NCI-H2107 (cell line): ENCODE measurements at regions not wholly inside any gene's neighbourhood (a gene's known extent, or its start where the extent isn't known, plus 50 kb on each side); places are given as distances from the start of the nearest gene placed in this dataset.
"Not testable (repeated sequence)": the region's sequence is repeated elsewhere in the genome, so short reads cannot be mapped to it uniquely, and the experiment has no call there.

Experiments used
- DNase-seq: peaks from one replicate; lab custom pipeline; 2025; lab: John Stamatoyannopoulos, UW

DNA sequence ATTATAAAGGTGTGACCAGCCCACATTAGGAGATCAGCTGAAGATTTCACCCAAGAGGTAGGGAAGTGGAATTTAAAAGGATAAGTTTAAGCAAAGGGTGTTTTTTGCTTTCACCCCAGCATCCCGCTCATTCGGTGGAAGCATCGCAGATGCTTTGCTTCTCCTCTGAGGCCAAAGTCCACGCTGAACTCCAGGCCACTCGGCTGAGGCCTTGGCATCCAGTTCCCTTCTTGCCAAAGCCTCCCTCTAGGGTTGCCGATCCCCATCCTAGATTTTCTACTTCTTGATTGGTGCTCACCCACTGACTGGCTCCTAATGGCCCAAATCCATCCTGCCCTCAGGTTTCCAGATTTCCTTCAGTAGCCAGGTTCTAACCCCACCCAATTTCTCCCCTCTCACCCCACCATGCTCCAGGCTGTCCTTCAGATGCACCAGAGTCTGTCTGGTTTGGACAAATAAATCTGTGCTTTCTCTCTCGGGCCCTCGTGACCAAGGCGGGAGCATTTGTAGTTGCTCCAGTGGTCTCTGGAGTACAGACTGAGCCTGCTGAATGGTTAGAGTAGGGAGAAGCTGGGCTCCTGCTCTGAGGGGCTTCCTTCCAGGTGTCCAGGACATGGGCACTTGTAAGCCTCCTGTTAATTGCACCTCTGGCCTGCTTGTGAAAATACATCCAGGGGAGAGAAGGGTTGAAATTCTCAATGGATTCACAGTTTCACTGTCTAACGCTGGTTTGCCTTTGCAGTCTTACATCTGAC, 193.2 kb downstream of the C1orf94 start:
- DNase-seq, result no peak

DNA sequence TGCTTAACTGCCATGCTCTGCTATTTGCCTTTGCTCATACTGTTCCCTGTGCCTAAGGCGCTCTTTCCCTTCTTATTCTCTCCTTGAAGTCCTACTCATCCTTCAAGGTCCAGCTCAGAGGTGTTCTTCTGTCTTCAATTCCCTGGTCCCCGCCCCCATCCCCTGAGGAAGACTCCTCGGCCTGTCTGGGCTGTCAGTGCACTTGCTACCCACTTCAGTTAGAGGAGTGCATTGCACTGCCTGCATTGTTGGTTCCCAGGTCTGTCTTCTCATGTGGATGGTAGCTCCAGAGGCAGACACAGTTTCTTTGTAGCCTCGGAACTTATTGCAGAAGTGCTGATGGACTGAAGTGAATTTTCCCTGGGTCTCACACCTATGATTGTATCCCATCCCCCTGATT, 194.0 kb downstream of the C1orf94 start:
- DNase-seq, result no peak

DNA sequence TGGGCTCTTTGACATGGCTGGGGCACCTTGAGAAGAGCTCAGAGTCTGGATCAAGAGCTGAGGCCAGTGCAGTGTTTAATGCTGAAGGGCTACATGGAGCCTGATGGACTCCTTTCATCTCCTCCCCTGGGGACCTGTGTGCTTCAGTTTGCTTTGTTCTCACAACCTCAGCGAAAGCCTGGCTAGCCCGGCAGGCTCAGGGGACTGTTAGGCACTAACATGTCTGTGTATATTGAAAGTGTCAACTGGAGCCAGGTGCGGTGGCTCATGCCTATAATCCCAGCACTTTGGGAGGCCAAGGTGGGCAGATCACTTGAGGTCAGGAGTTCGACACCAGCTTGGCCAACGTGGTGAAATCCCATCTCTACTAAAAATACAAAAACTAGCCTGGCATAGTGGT, 194.5 kb downstream of the C1orf94 start:
- not testable (repeated sequence) for DNase-seq

DNA sequence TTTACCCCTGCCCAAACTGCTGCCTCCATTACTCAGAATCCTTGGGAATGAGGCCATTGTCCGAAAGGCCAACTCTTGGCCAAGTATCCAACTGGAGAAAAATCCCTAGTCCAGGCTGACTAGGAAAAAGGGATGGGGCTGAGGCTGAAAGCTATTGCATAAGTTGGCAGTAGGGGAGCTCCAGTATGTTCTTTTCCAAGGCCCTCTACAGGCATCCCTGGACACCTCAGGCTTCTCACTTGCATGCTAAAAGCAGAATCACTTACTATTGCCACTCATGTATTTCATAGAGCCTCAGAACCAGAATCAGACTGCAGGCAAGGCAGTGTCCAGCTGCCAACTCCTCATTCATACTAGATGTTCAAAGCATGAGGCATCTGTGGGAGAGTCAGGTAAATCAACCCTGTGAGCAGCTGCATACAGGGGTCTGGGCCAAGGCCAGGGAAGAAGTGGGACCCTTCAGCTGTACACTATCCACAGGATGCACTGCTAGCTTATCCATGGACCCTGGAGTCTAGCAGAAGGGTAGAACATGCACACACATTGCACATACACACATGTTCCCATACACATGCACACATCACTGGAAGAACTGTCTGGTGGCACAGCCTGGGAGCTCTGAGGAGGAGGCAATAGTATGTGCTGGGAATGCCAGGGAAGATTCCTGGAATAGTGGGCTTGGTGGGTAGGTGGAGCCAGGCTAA, 195.3 kb downstream of the C1orf94 start:
- DNase-seq, result no peak

DNA sequence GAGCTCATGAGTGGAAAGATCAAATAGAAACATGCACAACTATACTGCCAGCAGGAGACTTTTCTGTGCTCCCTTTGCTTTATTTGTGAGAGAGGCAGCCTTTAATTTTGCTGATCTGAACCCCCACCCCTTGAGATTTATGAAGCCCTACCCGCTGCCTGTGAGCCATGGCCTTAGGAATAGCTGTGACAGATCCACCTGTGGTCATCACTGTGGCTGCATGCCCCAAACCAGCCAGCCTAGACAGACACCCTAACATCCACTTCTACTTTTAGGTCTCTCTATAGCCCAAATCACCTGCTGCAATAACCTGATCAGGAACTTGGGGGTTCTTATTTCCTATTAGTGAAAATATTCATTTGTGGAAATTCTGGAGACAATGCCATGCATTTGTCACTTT, 196.2 kb downstream of the C1orf94 start:
- no peak for DNase-seq

DNA sequence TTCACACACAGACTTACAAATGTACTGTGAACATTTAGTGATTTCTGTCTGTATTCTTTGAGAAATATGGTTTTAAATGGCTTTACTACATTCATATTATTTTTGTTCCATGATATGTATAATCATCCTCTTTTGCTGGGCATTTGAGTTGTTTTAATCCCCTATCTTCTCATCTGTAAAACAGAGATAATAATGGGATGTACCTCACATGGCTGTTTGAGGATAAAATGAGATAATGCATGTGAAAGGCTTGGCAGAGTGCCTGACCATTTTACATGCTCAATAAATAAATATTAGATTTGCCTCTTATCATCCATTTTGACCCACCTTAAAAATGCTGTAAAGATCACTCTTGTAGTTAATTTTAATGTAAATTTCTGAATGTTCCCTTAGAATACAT, 197.2 kb downstream of the C1orf94 start:
- no peak for DNase-seq

DNA sequence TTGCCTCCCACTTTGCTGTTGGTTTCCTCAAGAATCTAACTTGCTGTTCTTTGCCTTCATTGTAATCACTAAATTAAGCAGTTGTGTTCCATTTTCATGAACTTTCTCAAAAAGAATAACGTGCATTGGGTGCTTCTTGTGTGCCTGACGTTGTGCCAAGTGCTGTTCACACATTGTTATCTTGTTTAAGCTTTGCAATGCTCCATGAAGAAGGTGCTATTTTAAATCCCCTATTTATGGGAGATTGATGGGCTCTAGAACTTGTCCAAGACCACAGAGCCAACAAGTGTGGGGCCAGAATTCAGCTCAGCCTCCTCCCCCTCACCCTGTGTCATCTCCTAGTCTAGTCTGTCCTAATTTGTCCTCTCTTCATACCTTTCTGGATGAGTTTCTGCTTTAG, 199.8 kb downstream of the C1orf94 start:
- no peak for DNase-seq

DNA sequence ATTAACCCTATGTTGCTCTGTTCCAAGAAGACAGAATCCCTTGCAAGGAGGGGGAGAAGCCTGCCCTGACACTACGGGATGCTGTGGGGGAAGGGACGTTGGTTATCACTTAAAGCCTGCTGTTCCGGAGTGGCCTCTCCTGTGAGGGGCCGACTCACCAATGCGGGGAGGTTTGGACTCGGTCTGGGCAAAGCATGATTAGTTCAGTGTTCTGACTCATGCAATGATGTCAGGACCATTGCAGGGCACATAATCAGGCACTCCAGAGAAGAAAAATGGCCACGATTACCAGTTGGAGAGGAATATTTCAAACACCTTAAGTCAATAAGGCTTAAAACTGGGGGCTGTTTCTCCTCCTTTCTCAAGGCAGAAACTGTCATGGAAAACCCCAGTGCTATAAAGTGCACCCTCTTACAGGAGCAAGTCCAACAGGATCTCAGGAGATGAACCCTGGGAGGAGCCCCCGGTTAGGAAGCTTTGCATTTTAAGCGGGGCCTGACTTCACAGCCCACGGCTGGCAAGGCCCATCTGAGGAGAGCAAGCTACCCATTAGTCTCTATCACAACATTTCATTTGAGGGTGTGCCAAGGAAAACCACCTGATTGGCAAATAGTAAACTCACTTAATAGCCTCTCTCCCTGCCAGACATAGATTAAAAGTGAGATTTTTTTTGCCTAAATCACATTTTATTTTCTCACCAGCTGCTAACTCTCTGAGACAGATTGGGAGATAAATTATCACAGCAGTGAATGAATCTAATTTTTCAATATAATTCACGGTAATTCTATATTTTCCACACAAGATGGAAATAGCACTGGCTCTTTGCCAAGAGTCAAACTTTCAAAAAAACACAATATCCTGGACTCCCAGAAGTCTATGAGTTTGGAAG, 202.5 kb downstream of the C1orf94 start:
- no peak for DNase-seq

DNA sequence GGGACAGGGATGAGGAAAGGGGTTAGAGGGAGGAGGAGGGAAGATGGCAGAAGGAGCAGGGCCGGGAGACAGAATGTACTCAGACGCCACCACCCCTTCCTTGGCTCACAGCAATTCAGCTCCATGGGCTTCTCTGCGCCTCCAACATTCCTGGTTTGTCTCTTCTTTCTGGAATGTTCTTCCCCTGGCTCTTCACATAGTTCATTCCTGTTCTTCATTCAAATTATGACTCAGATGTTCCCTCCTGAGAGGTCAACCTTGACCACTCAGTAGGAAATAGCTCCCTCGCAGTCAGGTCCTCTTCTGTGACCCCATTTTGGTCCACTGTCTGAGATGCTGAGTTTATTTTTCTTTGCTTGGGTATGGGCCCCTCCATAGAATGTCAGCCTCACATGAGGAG, 203.2 kb downstream of the C1orf94 start:
- DNase-seq, result no peak

DNA sequence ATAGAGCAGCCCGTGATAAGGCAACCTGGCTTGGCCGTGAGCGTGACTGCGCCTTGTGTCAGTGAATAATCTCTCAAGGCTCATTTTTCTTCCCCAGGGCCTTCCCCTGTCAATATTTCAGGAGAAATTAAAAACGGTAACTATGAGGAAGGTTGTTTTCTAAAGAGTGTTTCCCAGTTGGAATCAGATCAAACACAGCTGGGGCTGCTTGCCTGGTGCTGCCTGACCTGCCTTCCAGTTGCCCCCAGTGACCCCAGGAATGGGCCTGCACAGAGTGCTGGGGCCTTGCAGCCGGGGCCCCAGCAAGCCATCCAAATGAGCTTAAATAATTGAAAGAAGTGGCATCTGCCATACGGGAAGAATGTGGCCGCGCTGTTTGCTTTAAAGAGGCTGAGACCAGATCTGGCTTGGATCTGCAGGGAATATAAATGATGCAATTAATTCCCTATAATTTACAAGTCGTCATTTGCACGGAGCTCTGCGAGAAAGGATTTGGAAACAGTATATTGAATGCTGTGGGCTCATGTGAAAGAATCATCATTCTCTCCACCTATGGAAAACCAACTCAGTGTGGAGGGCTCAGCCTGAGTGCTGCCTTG, 203.9 kb downstream of the C1orf94 start:
- no peak for DNase-seq

DNA sequence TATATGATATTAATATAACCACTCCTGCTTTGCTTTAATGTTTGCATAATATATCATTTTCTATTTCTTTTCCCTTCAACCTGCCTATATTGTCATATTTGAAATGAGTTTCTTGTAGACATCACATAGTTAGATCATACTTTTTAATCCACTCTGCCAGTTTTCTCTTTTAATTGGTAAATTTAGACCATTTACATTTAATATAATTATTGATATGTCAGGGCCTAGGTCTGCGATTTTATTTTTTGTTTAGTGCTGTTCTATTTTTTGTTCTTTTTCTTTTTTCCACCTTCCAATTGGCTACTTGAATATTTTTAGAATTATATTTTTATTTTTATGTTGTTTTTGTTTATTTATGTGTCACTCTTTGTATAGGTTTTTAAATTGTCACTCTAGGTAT, 213.3 kb downstream of the C1orf94 start:
- no peak for DNase-seq

DNA sequence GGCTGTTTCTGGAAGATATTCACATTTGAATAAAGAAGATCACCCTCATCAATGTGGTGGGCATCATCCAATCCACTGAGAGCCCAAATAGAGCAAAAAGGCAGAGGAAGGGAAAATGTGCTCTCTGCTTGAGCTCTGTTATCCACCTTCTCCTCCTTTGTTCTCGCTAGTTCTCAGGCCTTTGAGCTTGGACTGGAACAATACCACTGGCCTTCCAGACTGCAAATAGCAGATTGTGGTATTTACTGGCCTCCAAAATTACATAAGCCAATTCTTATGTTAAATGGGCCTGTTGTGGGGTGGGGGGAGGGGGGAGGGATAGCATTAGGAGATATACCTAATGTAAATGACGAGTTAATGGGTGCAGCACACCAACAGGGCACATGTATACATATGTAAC, 219.3 kb downstream of the C1orf94 start:
- DNase-seq, result no peak

DNA sequence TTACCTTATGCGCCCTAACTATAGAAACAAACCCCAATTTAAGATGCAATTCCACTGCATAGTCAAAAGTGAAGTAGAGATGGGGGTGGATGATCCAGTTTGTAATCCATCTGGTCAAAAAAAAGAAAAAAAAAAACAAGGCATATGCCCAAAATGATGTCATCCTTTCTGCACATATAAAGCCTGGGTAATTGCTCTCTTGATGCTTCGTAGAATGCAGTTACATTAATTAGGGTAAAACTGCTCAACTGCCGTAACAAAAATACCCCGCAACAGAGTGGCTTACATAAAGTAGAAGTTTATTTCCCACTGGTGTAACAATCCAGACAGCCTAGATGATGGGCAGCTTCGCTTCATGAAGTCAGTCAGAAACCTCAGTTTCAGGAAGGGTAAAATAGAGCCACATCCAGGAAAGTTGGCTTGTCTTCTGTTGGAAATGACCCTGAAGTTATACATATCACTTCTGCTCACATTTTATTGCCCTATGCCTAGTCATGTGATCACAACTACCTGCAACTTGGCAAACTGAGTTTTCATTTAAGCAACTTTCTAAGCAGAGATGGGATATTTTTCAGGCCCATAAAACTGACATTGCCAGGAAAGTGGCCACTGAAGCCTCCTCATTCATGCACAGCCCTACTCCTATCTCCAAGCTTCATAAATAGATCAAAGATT, 221.7 kb downstream of the C1orf94 start:
- DNase-seq, result no peak

DNA sequence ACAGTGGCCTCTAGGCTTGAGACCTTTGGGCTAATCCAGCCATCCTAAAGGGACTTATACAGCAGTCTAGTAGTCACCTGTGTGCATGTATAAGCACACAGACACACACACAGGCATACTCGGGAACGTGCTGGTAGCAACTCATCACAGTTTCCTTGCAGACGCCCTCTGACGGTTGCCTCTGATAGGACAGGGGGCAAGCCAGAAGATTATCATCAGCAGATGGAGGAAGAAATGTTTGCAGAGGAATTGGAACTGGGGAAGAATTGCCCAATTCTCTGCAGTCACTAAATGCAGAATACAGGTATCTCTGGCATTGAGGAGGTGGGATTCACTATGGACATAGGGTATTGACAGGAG, 222.2 kb downstream of the C1orf94 start:
- no peak for DNase-seq

DNA sequence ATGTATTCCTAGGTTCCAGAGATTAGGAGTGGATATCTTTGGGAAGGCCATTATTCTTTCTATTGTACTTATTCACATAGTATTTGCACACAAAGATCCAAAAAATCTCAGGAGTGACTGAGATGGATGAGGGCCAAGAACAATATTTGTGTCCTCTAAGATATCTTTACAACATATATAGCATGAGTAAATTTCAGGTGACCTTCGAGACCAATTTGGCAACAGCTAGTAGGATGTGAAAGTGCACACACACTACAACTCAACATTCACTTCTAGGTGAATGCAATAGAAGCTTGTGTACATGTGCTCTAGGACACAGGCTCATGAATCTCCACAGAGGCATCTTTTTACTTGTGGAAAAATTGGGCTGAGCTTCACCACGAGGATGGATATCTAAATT, 224.0 kb downstream of the C1orf94 start:
- DNase-seq, result no peak

DNA sequence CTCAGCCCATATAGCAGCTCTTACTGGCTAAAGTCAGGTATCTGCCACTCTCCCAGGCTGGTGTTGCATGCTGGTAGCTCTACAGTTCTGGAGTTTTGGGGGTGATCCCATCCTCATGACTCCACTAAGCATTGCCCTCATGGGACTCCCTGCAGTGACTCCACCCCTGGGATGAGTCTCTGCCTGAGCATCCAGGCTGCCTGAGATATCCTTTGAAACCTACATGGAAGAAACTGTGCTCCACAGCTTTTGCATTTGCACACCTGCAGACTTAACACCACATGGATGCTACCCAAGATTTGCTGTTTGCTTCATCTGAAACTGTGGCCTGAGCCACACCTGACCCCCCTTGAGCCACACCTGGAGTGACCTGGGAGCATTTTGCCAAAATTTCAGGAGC, 226.4 kb downstream of the C1orf94 start:
- DNase-seq, result no peak

DNA sequence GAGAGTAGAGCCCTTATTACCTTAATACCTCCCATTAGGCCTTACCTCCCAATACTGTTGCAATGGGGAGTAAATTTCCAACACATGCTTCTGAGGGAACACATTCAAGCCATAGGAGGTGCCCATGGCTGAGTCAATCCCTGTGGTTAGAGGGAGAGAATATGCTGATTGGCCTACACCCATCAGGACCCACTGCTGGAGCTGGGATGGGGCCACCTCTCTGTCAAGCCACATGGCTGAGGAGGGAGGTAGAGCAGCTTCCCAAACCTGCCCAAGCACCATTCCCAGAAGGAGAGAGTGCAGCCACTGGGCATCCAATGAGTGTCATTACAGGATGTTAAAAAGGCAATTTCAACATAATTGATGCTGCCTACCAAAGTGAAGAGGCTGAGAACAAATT, 228.1 kb downstream of the C1orf94 start:
- DNase-seq, result no peak

DNA sequence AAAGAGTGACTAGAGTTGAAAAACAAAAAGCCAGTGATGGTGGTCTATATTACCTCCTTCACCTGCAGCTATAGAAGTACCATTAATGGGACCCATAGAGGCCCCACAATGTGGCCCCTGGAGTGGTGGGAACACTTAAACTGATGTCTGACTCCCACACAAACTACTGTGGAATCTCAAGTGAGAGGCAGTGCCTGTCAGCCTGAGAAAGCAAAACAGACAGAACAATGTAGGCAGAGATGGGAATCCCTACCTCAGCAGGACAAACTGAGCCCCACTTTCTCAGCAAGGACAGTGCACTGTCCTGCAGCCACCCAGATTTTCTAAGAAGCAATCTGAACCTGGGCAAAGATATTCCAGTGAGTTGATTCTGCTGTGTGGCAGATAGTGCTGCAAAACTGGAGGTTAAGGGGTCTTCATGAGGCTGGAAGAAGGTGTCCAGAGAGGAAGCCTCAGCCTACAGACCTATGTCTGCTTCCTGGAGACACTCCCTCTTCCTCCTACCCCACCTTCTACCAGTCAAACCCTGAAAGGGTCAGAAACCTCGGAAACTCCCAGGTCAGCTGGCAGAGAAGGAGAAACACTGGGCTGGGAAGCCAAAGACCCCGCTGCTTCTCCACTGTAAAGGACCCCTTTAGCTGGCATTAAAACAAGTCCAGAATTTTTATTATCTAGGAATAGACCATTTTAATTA, 228.7 kb downstream of the C1orf94 start:
- no peak for DNase-seq

DNA sequence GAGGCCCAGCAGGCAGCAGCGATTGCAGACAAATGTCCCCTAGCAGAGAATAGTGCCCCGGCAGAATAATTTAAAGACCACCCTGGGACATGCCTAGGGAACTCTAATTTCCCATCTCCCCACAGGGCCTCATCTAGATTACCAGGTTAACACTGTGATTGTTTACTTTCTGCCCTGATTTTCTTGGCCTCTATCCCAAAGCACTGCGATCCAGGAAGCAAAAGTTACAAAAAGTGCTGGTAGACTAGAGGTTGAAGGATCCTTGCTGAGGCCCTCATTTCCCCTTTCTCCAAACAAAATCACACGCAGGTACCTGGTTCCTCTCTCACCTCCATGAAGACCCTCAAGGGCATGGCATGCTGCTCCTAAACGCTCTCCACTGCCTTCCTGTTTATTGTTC, 229.7 kb downstream of the C1orf94 start:
- DNase-seq, result no peak

DNA sequence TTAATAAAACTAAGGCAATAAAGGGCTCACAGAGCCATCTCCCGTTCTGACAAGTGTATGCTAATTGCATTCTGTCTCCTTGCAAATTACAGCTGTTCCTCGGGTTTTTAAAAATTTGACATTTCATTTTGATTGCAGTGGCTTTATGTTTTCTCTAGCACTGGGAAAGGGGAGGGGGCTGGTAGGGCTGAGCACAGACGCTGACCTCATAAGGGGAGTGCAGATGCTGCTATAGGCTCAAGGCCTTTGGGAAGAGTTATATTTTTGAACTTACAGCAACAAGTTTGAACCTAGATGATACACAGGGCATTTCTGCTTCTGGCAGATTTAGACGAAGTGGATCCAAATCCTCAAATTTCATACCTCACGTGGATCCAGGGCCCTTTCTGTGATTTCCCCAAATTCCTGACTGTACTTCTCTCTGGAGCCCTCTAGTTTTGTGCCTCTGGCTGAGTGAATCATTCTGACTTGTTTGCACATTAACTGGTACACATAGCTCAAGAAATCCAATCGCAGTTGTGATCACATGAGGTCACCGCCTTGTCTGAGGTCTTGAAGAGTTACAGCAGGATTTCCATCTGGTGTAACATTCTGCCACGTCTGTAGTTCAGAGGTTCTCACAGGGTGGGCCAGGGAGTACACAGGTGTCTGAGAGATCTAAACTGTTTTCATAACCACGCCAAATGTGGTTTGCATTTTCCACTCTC, 230.3 kb downstream of the C1orf94 start:
- no peak for DNase-seq

DNA sequence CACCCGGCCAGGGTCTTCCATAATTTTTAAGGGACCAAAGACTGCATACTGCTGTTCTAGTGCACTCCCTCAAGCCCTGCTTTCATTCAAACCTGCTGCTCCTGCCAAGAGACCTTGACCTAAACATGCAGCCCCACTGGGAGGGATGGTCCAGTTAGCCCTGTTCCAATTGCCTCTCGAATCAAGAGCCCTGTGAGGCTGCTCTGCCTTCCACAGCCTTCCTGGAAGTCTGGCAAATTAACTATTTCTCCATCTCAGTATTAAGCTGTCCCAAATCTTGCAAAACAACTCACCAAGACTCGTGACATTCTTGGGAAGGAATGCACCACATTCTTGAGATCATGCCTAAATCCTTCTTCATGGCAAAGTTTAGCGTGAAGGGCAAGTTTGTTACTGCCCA, 231.3 kb downstream of the C1orf94 start:
- DNase-seq, result no peak
